Naive thymus-derived CD4-positive, alpha-beta T cell (primary cell): ENCODE measurements at regions not wholly inside any gene's neighbourhood (a gene's known extent, or its start where the extent isn't known, plus 50 kb on each side); places are given as distances from the start of the nearest gene placed in this dataset.
"Not testable (repeated sequence)": the region's sequence is repeated elsewhere in the genome, so short reads cannot be mapped to it uniquely, and the experiment has no call there.

Experiments used
- ATAC-seq: fragments of 150-1000 bp; cut with Tn5 transposase; 2 replicates; pipeline ENCODE4 v1.10.0; 2021; ENCODE audit warnings: mild to moderate bottlenecking, moderate library complexity
- CTCF ChIA-PET: fragments of 350-600 bp; sonication (Branson Sonifier 250); formaldehyde crosslinking; loops from one replicate; lab custom pipeline; 2021; ENCODE audit warnings: antibody characterized with exemption; lab: Charles Lee
- POLR2A ChIA-PET: fragments of 350-600 bp; sonication (Branson Sonifier 250); formaldehyde crosslinking; loops from one replicate; lab custom pipeline; 2021; ENCODE audit warnings: antibody characterized with exemption, inconsistent platforms; lab: Charles Lee
- DNase-seq, 9 donors: peaks; one replicate each; pipeline versions ENCODE4 v3.0.0 to v3.0.0-alpha.2; 2020 to 2022; ENCODE audit warnings: mixed read lengths in 1 of 9
- H3K27ac ChIP-seq: one replicate; pipeline ENCODE4 v1.7.0; 2013; ENCODE audit warnings: mild to moderate bottlenecking, low read depth, low read length, moderate library complexity
- H3K27me3 ChIP-seq, 2 donors: one replicate each; pipeline ENCODE4 v1.7.0; 2013; ENCODE audit warnings: low read length in 2 of 2, mild to moderate bottlenecking in 2 of 2, moderate library complexity in 2 of 2; ENCODE audit not compliant: control insufficient read depth in 2 of 2, insufficient read depth in 2 of 2
- H3K36me3 ChIP-seq, 3 experiments: 1 replicate in 2 of 3; 2 replicates in 1 of 3; pipeline ENCODE4 v1.7.0; 2013; ENCODE audit warnings: low read length in 3 of 3, mild to moderate bottlenecking in 3 of 3, moderate library complexity in 1 of 3; ENCODE audit not compliant: insufficient read depth in 3 of 3, control insufficient read depth in 2 of 3
- H3K4me1 ChIP-seq, 2 donors: one replicate each; pipeline ENCODE4 v1.7.0; 2013; ENCODE audit warnings: low read length in 2 of 2, mild to moderate bottlenecking in 2 of 2, moderate library complexity in 1 of 2; ENCODE audit not compliant: control insufficient read depth in 2 of 2, insufficient read depth in 2 of 2
- H3K4me3 ChIP-seq: 2 replicates; pipeline ENCODE4 v1.7.0; 2013; ENCODE audit warnings: mild to moderate bottlenecking, low read length
- H3K9me3 ChIP-seq, 3 experiments: 1 replicate in 2 of 3; 2 replicates in 1 of 3; pipeline ENCODE4 v1.7.0; 2013; ENCODE audit warnings: low read length in 3 of 3; ENCODE audit not compliant: control insufficient read depth in 2 of 3
- H3K27ac Mint-ChIP-seq, 9 donors: one replicate each; pipeline ENCODE4 v1.8.0; 2020 to 2022; ENCODE audit warnings: mixed read lengths in 9 of 9, mild to moderate bottlenecking in 8 of 9, moderate library complexity in 5 of 9, inconsistent platforms in 2 of 9
- H3K27me3 Mint-ChIP-seq, 5 donors: one replicate each; pipeline ENCODE4 v1.8.0; 2021 to 2022; ENCODE audit warnings: mixed read lengths in 5 of 5, mild to moderate bottlenecking in 1 of 5
- H3K36me3 Mint-ChIP-seq, 5 donors: one replicate each; pipeline ENCODE4 v1.8.0; 2020 to 2022; ENCODE audit warnings: mixed read lengths in 5 of 5, mild to moderate bottlenecking in 3 of 5, inconsistent platforms in 1 of 5
- H3K4me1 Mint-ChIP-seq, 7 donors: one replicate each; pipeline ENCODE4 v1.8.0; 2020 to 2022; ENCODE audit warnings: mixed read lengths in 7 of 7, mild to moderate bottlenecking in 3 of 7, inconsistent platforms in 1 of 7
- H3K4me3 Mint-ChIP-seq, 10 donors: one replicate each; pipeline ENCODE4 v1.8.0; 2020 to 2022; ENCODE audit warnings: mild to moderate bottlenecking in 10 of 10, mixed read lengths in 10 of 10, moderate library complexity in 6 of 10, inconsistent platforms in 2 of 10
- H3K9me3 Mint-ChIP-seq, 11 donors: one replicate each; pipeline ENCODE4 v1.8.0; 2020 to 2022; ENCODE audit warnings: mixed read lengths in 11 of 11, mild to moderate bottlenecking in 4 of 11, inconsistent platforms in 1 of 11, moderate library complexity in 1 of 11
- intact Hi-C, 2 donors: fragments of 100-400 bp; cut with micrococcal nuclease; formaldehyde crosslinking; loops; one replicate each; pipeline ENCODE4 v1.15.1; 2023

- Histone ChIP-seq H3K27me3 (no peaks in the 10 kb centered on the region), H3K9me3 (no peaks in the 10 kb centered on the region), H3K4me1 (no peaks in the 10 kb centered on the region), H3K4me3 (no peak overlapping the region), H3K27ac (no peak overlapping the region), H3K36me3 (no peaks in the 10 kb centered on the region)
- Mint-ChIP-seq H3K9me3 (peaks cover 0 to 19% (median 0%) of the 10 kb centered on the region in 11 donors), H3K27me3 (no peaks in the 10 kb centered on the region), H3K36me3 (no peaks in the 10 kb centered on the region), H3K4me1 (no peaks in the 10 kb centered on the region), H3K27ac (no peak overlapping the region), H3K4me3 (no peak overlapping the region)
- POLR2A ChIA-PET = no interaction called here
- intact Hi-C loops = no loop called here
- DNase-seq (no peak), ATAC-seq (no peak)
- CTCF ChIA-PET = no interaction called here
Observed at GRCh38 chr2:35160871-35161270, 1194.7 kb upstream of the CRIM1 start.

GRCh38 chr2:35125871-35126270, 1229.7 kb upstream of the CRIM1 start:
- H3K4me3 Mint-ChIP-seq = no peak overlapping the region
- POLR2A ChIA-PET = no interaction called here
- DNase-seq = no peak
- Histone ChIP-seq H3K36me3 (no peaks in the 10 kb centered on the region), H3K4me3 (no peak overlapping the region), H3K9me3 (no peaks in the 10 kb centered on the region), H3K27me3 (no peaks in the 10 kb centered on the region), H3K27ac (no peak overlapping the region), H3K4me1 (no peaks in the 10 kb centered on the region)
- no peak overlapping the region for H3K27ac Mint-ChIP-seq
- no peaks in the 10 kb centered on the region for H3K36me3 Mint-ChIP-seq
- H3K9me3 Mint-ChIP-seq = peaks cover 0 to 19% (median 7%) of the 10 kb centered on the region in 11 donors
- no peak for ATAC-seq
- no peaks in the 10 kb centered on the region for H3K27me3 Mint-ChIP-seq
- intact Hi-C loops = no loop called here
- CTCF ChIA-PET = no interaction called here
- H3K4me1 Mint-ChIP-seq = no peaks in the 10 kb centered on the region

- ATAC-seq (no peak), DNase-seq (no peak)
- Mint-ChIP-seq H3K4me1 (no peaks in the 10 kb centered on the region), H3K27me3 (no peaks in the 10 kb centered on the region), H3K27ac (no peak overlapping the region), H3K4me3 (no peak overlapping the region), H3K36me3 (no peaks in the 10 kb centered on the region), H3K9me3 (peaks cover 0 to 19% (median 7%) of the 10 kb centered on the region in 11 donors)
- POLR2A ChIA-PET = no interaction called here
- Histone ChIP-seq H3K27ac (no peak overlapping the region), H3K4me1 (no peaks in the 10 kb centered on the region), H3K9me3 (no peaks in the 10 kb centered on the region), H3K4me3 (no peak overlapping the region), H3K36me3 (no peaks in the 10 kb centered on the region), H3K27me3 (no peaks in the 10 kb centered on the region)
- CTCF ChIA-PET = no interaction called here
- intact Hi-C loops = no loop called here
Observed at GRCh38 chr2:35125278-35125677, 1230.3 kb upstream of the CRIM1 start.

GRCh38 chr2:35116151-35116550, 1239.4 kb upstream of the CRIM1 start:
- H3K27ac Mint-ChIP-seq = no peak overlapping the region
- H3K4me3 Mint-ChIP-seq = no peak overlapping the region
- H3K36me3 ChIP-seq = no peaks in the 10 kb centered on the region
- ATAC-seq = no peak
- intact Hi-C loops = no loop called here
- no peak for DNase-seq
- H3K9me3 Mint-ChIP-seq = peaks cover 0 to 34% (median 8%) of the 10 kb centered on the region in 11 donors
- no peak overlapping the region for H3K4me3 ChIP-seq
- H3K4me1 ChIP-seq = no peaks in the 10 kb centered on the region
- H3K27ac ChIP-seq = no peak overlapping the region
- ChIA-PET POLR2A (no interaction called here), CTCF (no interaction called here)
- no peaks in the 10 kb centered on the region for H3K27me3 Mint-ChIP-seq
- no peaks in the 10 kb centered on the region for H3K4me1 Mint-ChIP-seq
- H3K36me3 Mint-ChIP-seq = no peaks in the 10 kb centered on the region
- H3K27me3 ChIP-seq = no peaks in the 10 kb centered on the region
- H3K9me3 ChIP-seq = no peaks in the 10 kb centered on the region

- H3K36me3 Mint-ChIP-seq = no peaks in the 10 kb centered on the region
- H3K9me3 ChIP-seq = no peaks in the 10 kb centered on the region
- no peaks in the 10 kb centered on the region for H3K4me1 ChIP-seq
- ATAC-seq (no peak), DNase-seq (no peak)
- ChIA-PET POLR2A (no interaction called here), CTCF (no interaction called here)
- no peak overlapping the region for H3K27ac Mint-ChIP-seq
- H3K4me3 ChIP-seq = no peak overlapping the region
- no peaks in the 10 kb centered on the region for H3K27me3 ChIP-seq
- H3K36me3 ChIP-seq = no peaks in the 10 kb centered on the region
- peaks cover 0 to 34% (median 8%) of the 10 kb centered on the region in 11 donors for H3K9me3 Mint-ChIP-seq
- H3K4me3 Mint-ChIP-seq = no peak overlapping the region
- intact Hi-C loops = no loop called here
- no peaks in the 10 kb centered on the region for H3K4me1 Mint-ChIP-seq
- no peak overlapping the region for H3K27ac ChIP-seq
- H3K27me3 Mint-ChIP-seq = no peaks in the 10 kb centered on the region
Observed at GRCh38 chr2:35114765-35115164, 1240.8 kb upstream of the CRIM1 start.

GRCh38 chr2:35112367-35112766, 1243.2 kb upstream of the CRIM1 start:
- H3K36me3 Mint-ChIP-seq, H3K4me1 Mint-ChIP-seq, H3K9me3 ChIP-seq, H3K4me1 ChIP-seq, H3K27me3 Mint-ChIP-seq, intact Hi-C loops, H3K27ac Mint-ChIP-seq, H3K27me3 ChIP-seq, DNase-seq, H3K4me3 ChIP-seq, POLR2A ChIA-PET, H3K4me3 Mint-ChIP-seq, H3K36me3 ChIP-seq, ATAC-seq, H3K27ac ChIP-seq, CTCF ChIA-PET: not testable (repeated sequence)
- H3K9me3 Mint-ChIP-seq = peaks cover 0 to 24% (median 4%) of the 10 kb centered on the region in 11 donors

- Histone ChIP-seq H3K36me3 (no peaks in the 10 kb centered on the region), H3K27ac (no peak overlapping the region), H3K27me3 (no peaks in the 10 kb centered on the region), H3K9me3 (no peaks in the 10 kb centered on the region), H3K4me1 (no peaks in the 10 kb centered on the region), H3K4me3 (no peak overlapping the region)
- ATAC-seq = no peak
- Mint-ChIP-seq H3K9me3 (peaks cover 0 to 11% (median 0%) of the 10 kb centered on the region in 11 donors), H3K27ac (no peak overlapping the region), H3K36me3 (no peaks in the 10 kb centered on the region), H3K27me3 (no peaks in the 10 kb centered on the region), H3K4me3 (no peak overlapping the region), H3K4me1 (no peaks in the 10 kb centered on the region)
- no peak for DNase-seq
- CTCF ChIA-PET = no interaction called here
- POLR2A ChIA-PET = no interaction called here
- intact Hi-C loops = no loop called here
Observed at GRCh38 chr2:35104309-35104708, 1251.3 kb upstream of the CRIM1 start.
